HCT116 (cell line): ENCODE measurements at regions not wholly inside any gene's neighbourhood (a gene's known extent, or its start where the extent isn't known, plus 50 kb on each side); places are given as distances from the start of the nearest gene placed in this dataset.

Source experiments
- CBX3 ChIP-seq: IDR thresholded peaks from 2 replicates; pipeline ENCODE4 v1.6.1; 2012; ENCODE audit warnings: low read depth
- CTCF ChIP-seq, 3 experiments: fragments of 200-600 bp in 1 of 3; sonication (generic) in 1 of 3; IDR thresholded peaks in 2 of 3; conservative IDR thresholded peaks in 1 of 3; 2 replicates each; pipeline ENCODE4 v1.5.1; 2012 to 2017; ENCODE audit warnings: low read depth in 2 of 3, low read length in 2 of 3, antibody characterized with exemption in 1 of 3, borderline replicate concordance in 1 of 3, control low read depth in 1 of 3, mild to moderate bottlenecking in 1 of 3, mixed read lengths in 1 of 3, mixed run types in 1 of 3, moderate library complexity in 1 of 3; ENCODE audit not compliant: insufficient read depth in 1 of 3
- EZH2 ChIP-seq: fragments of 200-600 bp; sonication (generic); IDR thresholded peaks from 2 replicates; pipeline ENCODE4 v1.6.1; 2017; ENCODE audit warnings: antibody characterized with exemption, mixed run types
- POLR2A ChIP-seq: IDR thresholded peaks from 2 replicates; pipeline ENCODE4 v1.7.0; 2011; ENCODE audit warnings: borderline replicate concordance; ENCODE audit not compliant: insufficient read depth, insufficient read length; ENCODE audit errors: extremely low read depth

- no peak for TF ChIP-seq POLR2A
- no peak for TF ChIP-seq CTCF (IDR thresholded peaks at IDR 0.05 in 2 of 3, conservative IDR thresholded peaks at IDR 0.05 in 1 of 3; ENCODE audit: borderline replicate concordance in 1 of 3, insufficient read depth in 1 of 3, low read depth in 2 of 3, low read length in 2 of 3)
- no peak for TF ChIP-seq EZH2
- no peak for TF ChIP-seq CBX3
These were observed 553.7 kb upstream of the LMO3 start for GRCh38 chr12:17159506-17160300.
